ENCODE measurements at regions not wholly inside any gene's neighbourhood (a gene's known extent, or its start where the extent isn't known, plus 50 kb on each side); places are given as distances from the start of the nearest gene placed in this dataset.

DNA sequence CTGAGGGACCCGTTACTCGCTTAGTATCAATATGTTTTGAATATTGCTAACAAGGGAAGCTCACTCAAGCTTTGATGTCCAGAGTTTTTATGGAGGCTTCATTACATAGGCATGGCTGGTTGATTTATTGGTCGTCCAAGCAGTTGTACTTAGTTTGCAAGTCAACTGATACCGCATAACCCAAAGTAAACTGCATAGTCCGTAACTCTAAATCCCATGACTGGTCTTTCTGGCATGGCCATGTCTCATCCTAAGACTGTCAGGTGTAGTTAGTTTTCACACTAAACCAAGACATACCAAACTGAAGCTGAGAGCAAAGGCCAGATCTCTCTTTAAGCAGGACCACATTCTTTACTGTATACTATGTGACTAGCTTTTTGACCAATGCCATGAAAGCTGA lies 397.9 kb downstream of the TFEC start:
- no peak overlapping the region for H3K4me3 ChIP-seq (ENCODE audit: low read depth, low read length)
- no peaks in the 10 kb centered on the region for H3K9me3 ChIP-seq (ENCODE audit: control insufficient read depth, insufficient read depth, low read depth, low read length)
- ChIA-PET CTCF (interaction anchor here (0.6 to 1.6 kb wide), 2 partner anchors 11 to 245 kb away, joined by 3 to 4 read pairs; no protein-coding TSS in a partner anchor), POLR2A (no interaction called here)
- TF ChIP-seq, protein P1, sequence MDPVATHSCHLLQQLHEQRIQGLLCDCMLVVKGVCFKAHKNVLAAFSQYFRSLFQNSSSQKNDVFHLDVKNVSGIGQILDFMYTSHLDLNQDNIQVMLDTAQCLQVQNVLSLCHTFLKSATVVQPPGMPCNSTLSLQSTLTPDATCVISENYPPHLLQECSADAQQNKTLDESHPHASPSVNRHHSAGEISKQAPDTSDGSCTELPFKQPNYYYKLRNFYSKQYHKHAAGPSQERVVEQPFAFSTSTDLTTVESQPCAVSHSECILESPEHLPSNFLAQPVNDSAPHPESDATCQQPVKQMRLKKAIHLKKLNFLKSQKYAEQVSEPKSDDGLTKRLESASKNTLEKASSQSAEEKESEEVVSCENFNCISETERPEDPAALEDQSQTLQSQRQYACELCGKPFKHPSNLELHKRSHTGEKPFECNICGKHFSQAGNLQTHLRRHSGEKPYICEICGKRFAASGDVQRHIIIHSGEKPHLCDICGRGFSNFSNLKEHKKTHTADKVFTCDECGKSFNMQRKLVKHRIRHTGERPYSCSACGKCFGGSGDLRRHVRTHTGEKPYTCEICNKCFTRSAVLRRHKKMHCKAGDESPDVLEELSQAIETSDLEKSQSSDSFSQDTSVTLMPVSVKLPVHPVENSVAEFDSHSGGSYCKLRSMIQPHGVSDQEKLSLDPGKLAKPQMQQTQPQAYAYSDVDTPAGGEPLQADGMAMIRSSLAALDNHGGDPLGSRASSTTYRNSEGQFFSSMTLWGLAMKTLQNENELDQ (tag by site-specific recombination; IDR thresholded peaks at IDR 0.05; ENCODE audit: low read depth) = no peak
- TF ChIP-seq GLI4 (tag by site-specific recombination; IDR thresholded peaks at IDR 0.05) (no peak), ZBTB21 (tag by site-specific recombination; IDR thresholded peaks at IDR 0.05) (no peak), BCL11B (tag by site-specific recombination; IDR thresholded peaks at IDR 0.05; ENCODE audit: low read depth) (no peak), ZEB2 (tag by site-specific recombination; IDR thresholded peaks at IDR 0.05) (no peak), TCF7L2 (IDR thresholded peaks at IDR 0.05; ENCODE audit: borderline replicate concordance, low read depth, low read length) (no peak), HOXD13 (CRISPR knock-in tag; IDR thresholded peaks at IDR 0.05; ENCODE audit: borderline replicate concordance) (no peak), ZNF624 (tag by site-specific recombination; IDR thresholded peaks at IDR 0.05) (no peak), REPIN1 (tag by site-specific recombination; IDR thresholded peaks at IDR 0.05; ENCODE audit: low read depth) (no peak), ZNF354C (tag by site-specific recombination; IDR thresholded peaks at IDR 0.05; ENCODE audit: borderline replicate concordance, low read depth) (no peak), ZBTB1 (tag by site-specific recombination; IDR thresholded peaks at IDR 0.05) (no peak), GFI1B (tag by site-specific recombination; IDR thresholded peaks at IDR 0.05) (no peak), ZNF169 (tag by site-specific recombination; IDR thresholded peaks at IDR 0.05) (no peak), HOXC10 (CRISPR knock-in tag; IDR thresholded peaks at IDR 0.05) (no peak), ZNF658 (tag by site-specific recombination; IDR thresholded peaks at IDR 0.05) (no peak), ZNF426 (tag by site-specific recombination; IDR thresholded peaks at IDR 0.05) (no peak)
- TF ChIP-seq, protein P2, sequence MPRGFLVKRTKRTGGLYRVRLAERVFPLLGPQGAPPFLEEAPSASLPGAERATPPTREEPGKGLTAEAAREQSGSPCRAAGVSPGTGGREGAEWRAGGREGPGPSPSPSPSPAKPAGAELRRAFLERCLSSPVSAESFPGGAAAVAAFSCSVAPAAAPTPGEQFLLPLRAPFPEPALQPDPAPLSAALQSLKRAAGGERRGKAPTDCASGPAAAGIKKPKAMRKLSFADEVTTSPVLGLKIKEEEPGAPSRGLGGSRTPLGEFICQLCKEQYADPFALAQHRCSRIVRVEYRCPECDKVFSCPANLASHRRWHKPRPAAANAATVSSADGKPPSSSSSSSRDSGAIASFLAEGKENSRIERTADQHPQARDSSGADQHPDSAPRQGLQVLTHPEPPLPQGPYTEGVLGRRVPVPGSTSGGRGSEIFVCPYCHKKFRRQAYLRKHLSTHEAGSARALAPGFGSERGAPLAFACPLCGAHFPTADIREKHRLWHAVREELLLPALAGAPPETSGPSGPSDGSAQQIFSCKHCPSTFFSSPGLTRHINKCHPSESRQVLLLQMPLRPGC (tag by site-specific recombination; IDR thresholded peaks at IDR 0.05) = no peak
- TF ChIP-seq, protein P3, sequence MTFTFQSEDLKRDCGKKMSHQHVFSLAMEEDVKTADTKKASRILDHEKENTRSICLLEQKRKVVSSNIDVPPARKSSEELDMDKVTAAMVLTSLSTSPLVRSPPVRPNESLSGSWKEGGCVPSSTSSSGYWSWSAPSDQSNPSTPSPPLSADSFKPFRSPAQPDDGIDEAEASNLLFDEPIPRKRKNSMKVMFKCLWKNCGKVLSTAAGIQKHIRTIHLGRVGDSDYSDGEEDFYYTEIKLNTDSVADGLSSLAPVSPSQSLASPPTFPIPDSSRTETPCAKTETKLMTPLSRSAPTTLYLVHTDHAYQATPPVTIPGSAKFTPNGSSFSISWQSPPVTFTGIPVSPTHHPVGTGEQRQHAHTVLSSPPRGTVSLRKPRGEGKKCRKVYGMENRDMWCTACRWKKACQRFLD (tag by site-specific recombination; IDR thresholded peaks at IDR 0.05) = no peak
- H3K4me1 ChIP-seq (ENCODE audit: control insufficient read depth, insufficient read depth, low read length) = peaks cover 16% of the 10 kb centered on the region
- no peak overlapping the region for H3K27ac ChIP-seq (ENCODE audit: extremely low read depth, low read depth, low read length)
- H3K36me3 ChIP-seq (ENCODE audit: control insufficient read depth in 2 of 2, insufficient read depth in 1 of 2, low read length in 2 of 2) = no peaks in the 10 kb centered on the region

DNA sequence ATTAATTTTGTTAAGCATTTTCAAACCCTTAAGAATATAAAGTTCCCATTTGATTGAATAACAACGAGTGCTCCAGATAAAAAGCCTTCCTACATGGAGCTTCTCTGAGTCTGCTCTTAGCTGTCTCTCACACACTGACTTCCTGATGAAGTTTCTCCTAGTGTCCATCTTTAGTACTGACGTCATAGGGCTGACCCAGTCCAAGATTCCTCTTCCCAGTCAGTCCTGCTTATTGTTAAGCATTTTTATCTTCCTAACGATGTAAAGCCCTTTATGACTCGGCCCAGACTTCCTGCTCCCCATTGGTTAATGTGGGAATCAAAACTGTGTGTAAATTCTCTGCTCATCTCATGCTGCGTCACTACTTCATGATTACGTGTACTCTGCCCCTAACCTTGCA lies 398.8 kb downstream of the TFEC start:
- H3K27ac ChIP-seq (ENCODE audit: extremely low read depth, low read depth, low read length) = no peak overlapping the region
- ChIA-PET CTCF (interaction anchor here (1.0 to 1.6 kb wide), 2 partner anchors 10 to 132 kb away, joined by 3 to 4 read pairs; no protein-coding TSS in a partner anchor), POLR2A (no interaction called here)
- no peaks in the 10 kb centered on the region for H3K9me3 ChIP-seq (ENCODE audit: control insufficient read depth, insufficient read depth, low read depth, low read length)
- no peak overlapping the region for H3K4me3 ChIP-seq (ENCODE audit: low read depth, low read length)
- peaks cover 16% of the 10 kb centered on the region for H3K4me1 ChIP-seq (ENCODE audit: control insufficient read depth, insufficient read depth, low read length)
- TF ChIP-seq GLI2 (tag by site-specific recombination; IDR thresholded peaks at IDR 0.05; ENCODE audit: borderline replicate concordance, low read depth) = no peak
- 0 out of 2 replicates have a peak, but pooled peaks have one; percentile 64 for TF ChIP-seq ZNF530 (tag by site-specific recombination; IDR thresholded peaks at IDR 0.05; ENCODE audit: low read depth)
- no peaks in the 10 kb centered on the region for H3K36me3 ChIP-seq (ENCODE audit: control insufficient read depth in 2 of 2, insufficient read depth in 1 of 2, low read length in 2 of 2)
